Fibroblast of the aortic adventitia (primary cell): ENCODE measurements at regions not wholly inside any gene's neighbourhood (a gene's known extent, or its start where the extent isn't known, plus 50 kb on each side); places are given as distances from the start of the nearest gene placed in this dataset.

Experiments used
- DNase-seq: peaks from one replicate; pipeline ENCODE4 v3.0.0-alpha.2; 2010; ENCODE audit warnings: low read depth
- H3K4me3 ChIP-seq: 2 replicates; pipeline ENCODE4 v1.5.1; 2011; ENCODE audit warnings: low read depth, mild to moderate bottlenecking, control low read depth, low read length, moderate library complexity
- CTCF ChIP-seq: IDR thresholded peaks from 2 replicates; pipeline ENCODE4 v1.5.1; 2011; ENCODE audit warnings: mild to moderate bottlenecking, low read length, control low read depth, inconsistent platforms; ENCODE audit not compliant: insufficient read depth

DNA sequence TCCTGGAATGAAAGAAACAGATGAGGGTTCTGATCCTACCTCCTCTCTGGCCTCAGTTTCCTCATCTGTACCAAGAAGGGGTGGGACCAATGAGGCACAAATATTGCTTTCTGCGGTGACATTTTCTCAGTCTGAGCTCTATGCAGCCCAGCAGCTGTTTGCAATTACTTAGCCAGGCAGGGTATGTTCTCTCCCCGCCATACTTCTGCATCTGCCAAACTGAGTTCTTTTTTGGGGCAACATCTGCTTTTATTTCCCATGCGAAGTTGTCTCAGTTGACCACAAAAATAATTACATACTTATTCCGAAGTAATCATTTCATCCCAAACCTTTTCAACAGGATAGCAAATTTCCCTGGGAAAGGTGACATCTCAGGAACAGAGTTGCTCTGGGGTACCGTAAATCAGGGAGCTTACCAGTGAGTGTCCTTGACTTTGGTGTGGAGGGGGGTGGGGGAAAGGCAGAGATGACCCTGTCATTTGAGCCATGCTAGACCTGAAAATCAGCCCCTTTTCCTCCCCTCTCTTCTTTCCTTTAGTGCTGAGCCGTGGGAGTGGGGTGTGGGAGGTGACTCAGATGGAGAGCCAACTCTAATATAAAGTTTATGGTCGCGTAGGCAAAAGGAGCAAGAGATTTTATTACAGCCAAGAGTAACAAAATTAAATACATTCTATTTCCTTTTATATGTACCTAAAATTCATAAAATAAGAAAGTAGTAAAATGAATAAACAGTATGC, 165.7 kb upstream of the KL start:
- no peak for DNase-seq
- TF ChIP-seq CTCF, result no peak
- H3K4me3 ChIP-seq, result no peak overlapping the region

DNA sequence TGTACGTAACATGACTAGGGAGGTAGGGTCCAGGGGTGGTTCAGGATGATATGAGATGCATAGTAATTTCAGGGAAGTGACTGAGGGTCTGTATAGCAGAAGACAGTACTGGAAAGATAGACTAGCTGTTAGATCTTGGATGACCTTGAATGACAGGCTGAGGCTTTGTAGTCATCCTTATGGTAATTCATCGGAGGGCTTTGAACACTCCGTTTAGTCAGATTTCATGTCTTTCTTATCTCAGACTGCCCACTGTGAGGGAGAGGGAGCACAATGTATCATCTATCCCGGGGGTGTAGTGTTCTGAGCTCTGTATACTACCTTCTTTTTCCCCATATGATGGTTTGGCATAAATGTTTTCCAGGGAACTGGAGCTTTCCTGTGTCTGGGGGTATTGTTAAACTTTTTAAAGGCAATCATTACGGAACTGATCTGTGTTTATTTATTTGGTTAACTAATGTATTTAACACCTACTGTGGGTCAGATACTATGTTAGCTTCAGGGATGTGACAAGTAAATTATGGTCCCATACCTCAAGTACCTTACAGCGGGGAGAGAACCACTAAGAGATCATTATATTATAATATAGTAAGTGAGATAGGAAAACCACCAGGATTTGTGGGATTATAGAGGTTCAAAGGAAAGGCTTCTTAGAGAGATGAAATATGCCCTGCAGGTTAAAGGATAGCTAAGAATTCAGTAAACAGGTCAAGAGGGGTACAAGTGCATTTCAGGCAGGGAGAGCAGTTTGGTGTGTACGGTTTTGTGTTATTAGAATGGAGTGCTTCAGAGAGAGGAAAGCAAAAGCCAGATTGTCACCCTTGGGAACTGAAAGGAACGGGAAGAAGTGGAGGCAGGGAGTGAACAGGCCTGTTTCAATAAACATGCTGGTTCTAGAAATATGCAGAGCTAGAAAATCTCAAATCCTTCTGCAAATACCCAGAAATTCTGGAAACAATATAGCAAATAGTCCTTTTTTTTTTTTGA, 164.8 kb upstream of the KL start:
- TF ChIP-seq CTCF, result no peak
- no peak for DNase-seq
- no peak overlapping the region for H3K4me3 ChIP-seq

DNA sequence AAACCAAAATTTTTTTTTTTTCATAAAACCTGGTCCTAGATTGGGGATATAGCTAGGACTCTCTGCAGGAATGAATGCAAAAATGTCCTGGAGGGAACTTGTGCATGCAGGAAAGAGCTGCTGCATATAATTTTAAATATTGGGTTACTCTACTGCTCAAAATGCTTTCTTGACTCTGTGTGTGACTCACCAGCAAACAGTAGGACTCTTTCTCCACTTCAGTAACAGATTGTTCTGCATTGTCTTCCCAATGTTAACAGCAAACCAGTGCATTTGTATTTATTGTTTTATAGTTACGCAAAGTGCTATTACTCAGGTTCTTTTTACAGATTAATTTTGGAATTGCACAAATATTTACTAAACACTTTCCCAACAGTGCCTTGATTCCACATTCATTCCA, 163.7 kb upstream of the KL start:
- TF ChIP-seq CTCF, result no peak
- DNase-seq, result no peak

DNA sequence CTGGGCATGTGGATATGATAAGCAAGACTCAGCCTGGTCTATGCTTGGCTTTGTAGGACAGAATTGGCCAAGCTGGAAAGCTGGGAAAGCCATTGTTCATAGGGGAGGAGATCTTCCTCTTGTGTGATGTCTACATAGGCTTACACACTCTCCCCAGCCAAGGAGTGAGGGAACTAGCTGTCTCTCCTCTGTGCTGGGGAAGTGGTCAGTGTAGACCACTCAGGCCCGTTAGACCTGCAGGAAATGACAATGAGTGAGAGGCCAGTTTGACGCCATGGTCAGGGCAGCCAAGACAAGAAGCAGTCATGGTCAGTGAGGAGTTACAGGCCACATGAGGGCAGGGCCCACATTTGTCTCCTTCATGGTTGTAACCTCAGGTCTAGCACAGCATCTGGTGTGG, 159.1 kb upstream of the KL start:
- no peak for TF ChIP-seq CTCF
- no peak for DNase-seq
- no peak overlapping the region for H3K4me3 ChIP-seq

More for the DNA sequence above, 163.7 kb upstream of the KL start:
- H3K4me3 ChIP-seq, result no peak overlapping the region

GRCh38 chr13:32857689-32858088, 158.5 kb upstream of the KL start:
- TF ChIP-seq CTCF, result no peak
- no peak overlapping the region for H3K4me3 ChIP-seq
- no peak for DNase-seq

- TF ChIP-seq CTCF, result no peak
- DNase-seq, result no peak
- H3K4me3 ChIP-seq, result no peak overlapping the region
Observed at GRCh38 chr13:32859707-32860292, 156.4 kb upstream of the KL start.
